Suprapubic skin (tissue), 4 donors: ENCODE measurements at regions not wholly inside any gene's neighbourhood (a gene's known extent, or its start where the extent isn't known, plus 50 kb on each side); places are given as distances from the start of the nearest gene placed in this dataset.

Source experiments
- EP300 ChIP-seq: sonication (generic); formaldehyde crosslinking; IDR thresholded peaks from one replicate; pipeline ENCODE4 v1.6.1; 2017; ENCODE audit warnings: antibody characterized with exemption
- POLR2A ChIP-seq, 2 donors: fragments of 450-650 bp; IDR thresholded peaks; one replicate each; pipeline ENCODE4 v1.6.1; 2017; ENCODE audit warnings: antibody characterized with exemption in 2 of 2, mild to moderate bottlenecking in 2 of 2, moderate library complexity in 2 of 2
- POLR2AphosphoS5 ChIP-seq, 3 donors: sonication (generic); formaldehyde crosslinking; IDR thresholded peaks; one replicate each; pipeline ENCODE4 v1.6.1; 2017; ENCODE audit warnings: antibody characterized with exemption in 3 of 3
- TF ChIP-seq, protein P1 (sequence below), 2 donors: fragments of 200-600 bp in 1 of 2; fragments of 450-650 bp in 1 of 2; sonication (generic) in 1 of 2; IDR thresholded peaks; one replicate each; pipeline ENCODE4 v1.5.1; 2016 to 2019; ENCODE audit warnings: antibody characterized with exemption in 2 of 2, mild to moderate bottlenecking in 1 of 2, moderate library complexity in 1 of 2

DNA sequence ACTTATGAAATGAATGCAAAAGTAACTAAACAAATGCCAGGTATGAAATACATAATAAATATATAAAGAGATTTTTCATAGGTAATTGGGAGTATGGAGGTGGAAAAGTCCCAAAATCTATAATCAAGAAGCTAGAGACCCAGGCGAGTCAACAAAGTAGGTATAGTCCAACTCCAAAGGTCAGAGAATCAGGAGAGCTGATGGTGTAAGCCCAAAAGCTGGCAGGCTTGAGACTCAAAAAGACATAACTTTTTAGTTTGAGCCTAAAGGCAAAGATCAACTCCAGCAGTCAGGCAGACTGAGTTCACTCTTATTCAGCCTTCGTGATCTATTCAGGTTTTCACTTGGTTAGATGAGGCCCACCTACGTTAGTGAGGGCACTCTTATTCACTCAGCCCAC lies 157.4 kb upstream of the TMCO5A start:
- TF ChIP-seq, protein P1, sequence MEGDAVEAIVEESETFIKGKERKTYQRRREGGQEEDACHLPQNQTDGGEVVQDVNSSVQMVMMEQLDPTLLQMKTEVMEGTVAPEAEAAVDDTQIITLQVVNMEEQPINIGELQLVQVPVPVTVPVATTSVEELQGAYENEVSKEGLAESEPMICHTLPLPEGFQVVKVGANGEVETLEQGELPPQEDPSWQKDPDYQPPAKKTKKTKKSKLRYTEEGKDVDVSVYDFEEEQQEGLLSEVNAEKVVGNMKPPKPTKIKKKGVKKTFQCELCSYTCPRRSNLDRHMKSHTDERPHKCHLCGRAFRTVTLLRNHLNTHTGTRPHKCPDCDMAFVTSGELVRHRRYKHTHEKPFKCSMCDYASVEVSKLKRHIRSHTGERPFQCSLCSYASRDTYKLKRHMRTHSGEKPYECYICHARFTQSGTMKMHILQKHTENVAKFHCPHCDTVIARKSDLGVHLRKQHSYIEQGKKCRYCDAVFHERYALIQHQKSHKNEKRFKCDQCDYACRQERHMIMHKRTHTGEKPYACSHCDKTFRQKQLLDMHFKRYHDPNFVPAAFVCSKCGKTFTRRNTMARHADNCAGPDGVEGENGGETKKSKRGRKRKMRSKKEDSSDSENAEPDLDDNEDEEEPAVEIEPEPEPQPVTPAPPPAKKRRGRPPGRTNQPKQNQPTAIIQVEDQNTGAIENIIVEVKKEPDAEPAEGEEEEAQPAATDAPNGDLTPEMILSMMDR (IDR thresholded peaks at IDR 0.05), result no peak
- TF ChIP-seq POLR2AphosphoS5 (IDR thresholded peaks at IDR 0.05) (no peak), POLR2A (IDR thresholded peaks at IDR 0.05) (no peak), EP300 (no peak)
